Uterus (tissue), 2 donors: ENCODE measurements at regions not wholly inside any gene's neighbourhood (a gene's known extent, or its start where the extent isn't known, plus 50 kb on each side); places are given as distances from the start of the nearest gene placed in this dataset.

ENCODE experiments used
- POLR2A ChIP-seq, 2 donors: fragments of 450-650 bp; IDR thresholded peaks; one replicate each; pipeline ENCODE4 v1.6.1; 2016; ENCODE audit warnings: antibody characterized with exemption in 2 of 2, mild to moderate bottlenecking in 1 of 2, moderate library complexity in 1 of 2
- TF ChIP-seq, protein P1 (sequence below), 4 experiments: fragments of 200-600 bp in 2 of 4; fragments of 450-650 bp in 2 of 4; sonication (generic) in 2 of 4; IDR thresholded peaks; one replicate each; pipeline ENCODE4 v1.5.1; 2016 to 2019; ENCODE audit warnings: antibody characterized with exemption in 4 of 4, mild to moderate bottlenecking in 2 of 4, moderate library complexity in 1 of 4

- no peak for TF ChIP-seq POLR2A (IDR thresholded peaks at IDR 0.05)
- TF ChIP-seq, protein P1, sequence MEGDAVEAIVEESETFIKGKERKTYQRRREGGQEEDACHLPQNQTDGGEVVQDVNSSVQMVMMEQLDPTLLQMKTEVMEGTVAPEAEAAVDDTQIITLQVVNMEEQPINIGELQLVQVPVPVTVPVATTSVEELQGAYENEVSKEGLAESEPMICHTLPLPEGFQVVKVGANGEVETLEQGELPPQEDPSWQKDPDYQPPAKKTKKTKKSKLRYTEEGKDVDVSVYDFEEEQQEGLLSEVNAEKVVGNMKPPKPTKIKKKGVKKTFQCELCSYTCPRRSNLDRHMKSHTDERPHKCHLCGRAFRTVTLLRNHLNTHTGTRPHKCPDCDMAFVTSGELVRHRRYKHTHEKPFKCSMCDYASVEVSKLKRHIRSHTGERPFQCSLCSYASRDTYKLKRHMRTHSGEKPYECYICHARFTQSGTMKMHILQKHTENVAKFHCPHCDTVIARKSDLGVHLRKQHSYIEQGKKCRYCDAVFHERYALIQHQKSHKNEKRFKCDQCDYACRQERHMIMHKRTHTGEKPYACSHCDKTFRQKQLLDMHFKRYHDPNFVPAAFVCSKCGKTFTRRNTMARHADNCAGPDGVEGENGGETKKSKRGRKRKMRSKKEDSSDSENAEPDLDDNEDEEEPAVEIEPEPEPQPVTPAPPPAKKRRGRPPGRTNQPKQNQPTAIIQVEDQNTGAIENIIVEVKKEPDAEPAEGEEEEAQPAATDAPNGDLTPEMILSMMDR (IDR thresholded peaks at IDR 0.05) = no peak
Measured at GRCh38 chr1:105964879-105965278, 1091.6 kb upstream of the PRMT6 start.
